Activated CD8-positive, alpha-beta T cell treated with anti-CD3 and anti-CD28 coated beads, Interleukin-2, amount 10 ng/mL, durations not matched to agents 7 days and 5 days (primary cell): ENCODE measurements at regions not wholly inside any gene's neighbourhood (a gene's known extent, or its start where the extent isn't known, plus 50 kb on each side); places are given as distances from the start of the nearest gene placed in this dataset.

ENCODE experiments used
- ATAC-seq: fragments of 150-1000 bp; cut with Tn5 transposase; one replicate; pipeline ENCODE4 v1.10.0; 2021; ENCODE audit warnings: moderate library complexity
- CTCF ChIA-PET: fragments of 350-600 bp; sonication (Branson Sonifier 250); formaldehyde crosslinking; loops from one replicate; lab custom pipeline; 2021; ENCODE audit warnings: antibody characterized with exemption; lab: Charles Lee
- POLR2A ChIA-PET: fragments of 350-600 bp; sonication (Branson Sonifier 250); formaldehyde crosslinking; loops from one replicate; lab custom pipeline; 2021; ENCODE audit warnings: antibody characterized with exemption; lab: Charles Lee
- DNase-seq: peaks from one replicate; pipeline ENCODE4 v3.0.0-alpha.2; 2020
- H3K27ac Mint-ChIP-seq: one replicate; pipeline ENCODE4 v1.8.0; 2021; ENCODE audit warnings: mild to moderate bottlenecking, mixed read lengths
- H3K27me3 Mint-ChIP-seq: one replicate; pipeline ENCODE4 v1.8.0; 2021; ENCODE audit warnings: low read depth, mixed read lengths
- H3K36me3 Mint-ChIP-seq: one replicate; pipeline ENCODE4 v1.8.0; 2021; ENCODE audit warnings: low read depth, mixed read lengths
- H3K4me1 Mint-ChIP-seq: one replicate; pipeline ENCODE4 v1.8.0; 2021; ENCODE audit warnings: low read depth, mixed read lengths
- H3K4me3 Mint-ChIP-seq: one replicate; pipeline ENCODE4 v1.8.0; 2021; ENCODE audit warnings: mild to moderate bottlenecking, mixed read lengths
- H3K9me3 Mint-ChIP-seq: one replicate; pipeline ENCODE4 v1.8.0; 2022; ENCODE audit warnings: mixed read lengths; ENCODE audit not compliant: insufficient read depth

GRCh38 chr10:33638374-33638773 lies 303.9 kb upstream of the NRP1 start:
- no peak for DNase-seq
- H3K27ac Mint-ChIP-seq = no peak overlapping the region
- no peaks in the 10 kb centered on the region for H3K36me3 Mint-ChIP-seq
- no peaks in the 10 kb centered on the region for H3K9me3 Mint-ChIP-seq
- POLR2A ChIA-PET = no interaction called here
- H3K27me3 Mint-ChIP-seq = no peaks in the 10 kb centered on the region
- H3K4me1 Mint-ChIP-seq = no peaks in the 10 kb centered on the region
- H3K4me3 Mint-ChIP-seq = no peak overlapping the region
- ATAC-seq = no peak
- CTCF ChIA-PET = interaction anchor here (0.6 kb wide), 1 partner anchor 25 kb away, joined by 3 read pairs; no protein-coding TSS in a partner anchor

GRCh38 chr10:33635967-33636515 lies 301.6 kb upstream of the NRP1 start:
- Mint-ChIP-seq H3K36me3 (no peaks in the 10 kb centered on the region), H3K27me3 (no peaks in the 10 kb centered on the region), H3K4me1 (no peaks in the 10 kb centered on the region), H3K9me3 (no peaks in the 10 kb centered on the region), H3K4me3 (no peak overlapping the region), H3K27ac (no peak overlapping the region)
- no peak for ATAC-seq
- ChIA-PET CTCF (no interaction called here), POLR2A (no interaction called here)
- DNase-seq = no peak

- no peaks in the 10 kb centered on the region for H3K9me3 Mint-ChIP-seq
- no peaks in the 10 kb centered on the region for H3K36me3 Mint-ChIP-seq
Measured at GRCh38 chr10:33632432-33632831, 298.0 kb upstream of the NRP1 start.

GRCh38 chr10:33631991-33632390 lies 297.5 kb upstream of the NRP1 start:
- Mint-ChIP-seq H3K9me3 (no peaks in the 10 kb centered on the region), H3K27me3 (no peaks in the 10 kb centered on the region), H3K4me1 (no peaks in the 10 kb centered on the region), H3K36me3 (no peaks in the 10 kb centered on the region), H3K4me3 (no peak overlapping the region), H3K27ac (no peak overlapping the region)
- POLR2A ChIA-PET = no interaction called here
- ATAC-seq (no peak), DNase-seq (no peak)
- CTCF ChIA-PET = no interaction called here

More at GRCh38 chr10:33632432-33632831, 298.0 kb upstream of the NRP1 start:
- Mint-ChIP-seq H3K27ac (no peak overlapping the region), H3K4me1 (no peaks in the 10 kb centered on the region), H3K4me3 (no peak overlapping the region), H3K27me3 (no peaks in the 10 kb centered on the region)
- ChIA-PET POLR2A (no interaction called here), CTCF (no interaction called here)
- ATAC-seq = no peak
- DNase-seq = no peak

- POLR2A ChIA-PET = no interaction called here
- Mint-ChIP-seq H3K27me3 (no peaks in the 10 kb centered on the region), H3K36me3 (no peaks in the 10 kb centered on the region), H3K4me1 (no peaks in the 10 kb centered on the region), H3K9me3 (no peaks in the 10 kb centered on the region), H3K27ac (no peak overlapping the region), H3K4me3 (no peak overlapping the region)
- DNase-seq (no peak), ATAC-seq (no peak)
- CTCF ChIA-PET = no interaction called here
Measured at GRCh38 chr10:33630761-33631160, 296.3 kb upstream of the NRP1 start.

GRCh38 chr10:33627611-33628010 lies 293.1 kb upstream of the NRP1 start:
- no peak overlapping the region for H3K27ac Mint-ChIP-seq
- CTCF ChIA-PET = no interaction called here
- ATAC-seq = no peak

GRCh38 chr10:33626798-33627466 lies 292.5 kb upstream of the NRP1 start:
- POLR2A ChIA-PET = no interaction called here
- no peaks in the 10 kb centered on the region for H3K27me3 Mint-ChIP-seq
- H3K4me3 Mint-ChIP-seq = no peak overlapping the region

More at GRCh38 chr10:33627611-33628010, 293.1 kb upstream of the NRP1 start:
- Mint-ChIP-seq H3K9me3 (no peaks in the 10 kb centered on the region), H3K4me1 (no peaks in the 10 kb centered on the region), H3K4me3 (no peak overlapping the region), H3K36me3 (no peaks in the 10 kb centered on the region), H3K27me3 (no peaks in the 10 kb centered on the region)
- no peak for DNase-seq
- POLR2A ChIA-PET = no interaction called here

GRCh38 chr10:33623669-33624068 lies 289.2 kb upstream of the NRP1 start:
- Mint-ChIP-seq H3K36me3 (no peaks in the 10 kb centered on the region), H3K27me3 (no peaks in the 10 kb centered on the region), H3K27ac (no peak overlapping the region), H3K9me3 (no peaks in the 10 kb centered on the region), H3K4me1 (no peaks in the 10 kb centered on the region), H3K4me3 (no peak overlapping the region)
- CTCF ChIA-PET = no interaction called here
- ATAC-seq = no peak
- DNase-seq = no peak
- POLR2A ChIA-PET = no interaction called here

More at GRCh38 chr10:33626798-33627466, 292.5 kb upstream of the NRP1 start:
- Mint-ChIP-seq H3K27ac (no peak overlapping the region), H3K4me1 (no peaks in the 10 kb centered on the region), H3K36me3 (no peaks in the 10 kb centered on the region), H3K9me3 (no peaks in the 10 kb centered on the region)
- DNase-seq (no peak), ATAC-seq (no peak)
- CTCF ChIA-PET = no interaction called here

GRCh38 chr10:33621101-33621500 lies 286.6 kb upstream of the NRP1 start:
- Mint-ChIP-seq H3K4me1 (no peaks in the 10 kb centered on the region), H3K27ac (no peak overlapping the region), H3K4me3 (no peak overlapping the region), H3K36me3 (no peaks in the 10 kb centered on the region), H3K9me3 (no peaks in the 10 kb centered on the region), H3K27me3 (no peaks in the 10 kb centered on the region)
- POLR2A ChIA-PET = no interaction called here
- DNase-seq (no peak), ATAC-seq (no peak)
- CTCF ChIA-PET = no interaction called here

GRCh38 chr10:33618196-33618595 lies 283.7 kb upstream of the NRP1 start:
- ATAC-seq = no peak
- H3K9me3 Mint-ChIP-seq = no peaks in the 10 kb centered on the region
- H3K4me3 Mint-ChIP-seq = no peak overlapping the region
- no peaks in the 10 kb centered on the region for H3K27me3 Mint-ChIP-seq
- ChIA-PET CTCF (no interaction called here), POLR2A (no interaction called here)
- no peak for DNase-seq
- no peaks in the 10 kb centered on the region for H3K4me1 Mint-ChIP-seq
- H3K36me3 Mint-ChIP-seq = no peaks in the 10 kb centered on the region
- H3K27ac Mint-ChIP-seq = no peak overlapping the region

- Mint-ChIP-seq H3K27me3 (no peaks in the 10 kb centered on the region), H3K36me3 (no peaks in the 10 kb centered on the region), H3K9me3 (no peaks in the 10 kb centered on the region), H3K27ac (no peak overlapping the region), H3K4me3 (no peak overlapping the region), H3K4me1 (no peaks in the 10 kb centered on the region)
- DNase-seq (no peak), ATAC-seq (no peak)
- ChIA-PET CTCF (no interaction called here), POLR2A (no interaction called here)
Measured at GRCh38 chr10:33617381-33618080, 283.1 kb upstream of the NRP1 start.

GRCh38 chr10:33616956-33617355 lies 282.5 kb upstream of the NRP1 start:
- no peak for ATAC-seq
- ChIA-PET CTCF (no interaction called here), POLR2A (no interaction called here)
- Mint-ChIP-seq H3K36me3 (no peaks in the 10 kb centered on the region), H3K27ac (no peak overlapping the region), H3K27me3 (no peaks in the 10 kb centered on the region), H3K9me3 (no peaks in the 10 kb centered on the region), H3K4me3 (no peak overlapping the region), H3K4me1 (no peaks in the 10 kb centered on the region)
- DNase-seq = no peak
